GM12801 (cell line): ENCODE measurements at regions not wholly inside any gene's neighbourhood (a gene's known extent, or its start where the extent isn't known, plus 50 kb on each side); places are given as distances from the start of the nearest gene placed in this dataset.

Experiments used
- TF ChIP-seq, protein P1 (sequence below): IDR thresholded peaks from one replicate; pipeline ENCODE4 v1.5.1; 2011; ENCODE audit warnings: control low read depth; ENCODE audit not compliant: insufficient read length; ENCODE audit errors: extremely low read depth

DNA sequence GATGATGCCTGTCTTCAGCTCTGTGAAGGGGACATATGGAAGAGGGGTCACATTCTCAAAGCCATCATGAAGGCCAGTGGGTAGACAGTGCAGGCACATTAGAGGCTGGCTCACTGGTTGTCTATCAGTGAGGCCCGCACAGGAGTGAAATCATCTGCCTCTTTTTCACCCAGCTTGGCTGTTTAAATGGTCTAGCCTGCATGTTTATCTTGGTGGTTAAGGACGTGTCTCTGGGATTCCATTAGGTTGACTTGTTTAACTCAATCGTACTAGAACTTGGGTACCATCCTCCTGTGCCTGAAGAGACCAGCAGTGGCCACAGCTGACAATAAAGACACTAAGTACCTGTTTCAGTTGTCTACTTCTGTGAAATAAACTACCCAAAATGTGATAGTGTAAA lies 219.3 kb downstream of the PLPP3 start:
- TF ChIP-seq, protein P1, sequence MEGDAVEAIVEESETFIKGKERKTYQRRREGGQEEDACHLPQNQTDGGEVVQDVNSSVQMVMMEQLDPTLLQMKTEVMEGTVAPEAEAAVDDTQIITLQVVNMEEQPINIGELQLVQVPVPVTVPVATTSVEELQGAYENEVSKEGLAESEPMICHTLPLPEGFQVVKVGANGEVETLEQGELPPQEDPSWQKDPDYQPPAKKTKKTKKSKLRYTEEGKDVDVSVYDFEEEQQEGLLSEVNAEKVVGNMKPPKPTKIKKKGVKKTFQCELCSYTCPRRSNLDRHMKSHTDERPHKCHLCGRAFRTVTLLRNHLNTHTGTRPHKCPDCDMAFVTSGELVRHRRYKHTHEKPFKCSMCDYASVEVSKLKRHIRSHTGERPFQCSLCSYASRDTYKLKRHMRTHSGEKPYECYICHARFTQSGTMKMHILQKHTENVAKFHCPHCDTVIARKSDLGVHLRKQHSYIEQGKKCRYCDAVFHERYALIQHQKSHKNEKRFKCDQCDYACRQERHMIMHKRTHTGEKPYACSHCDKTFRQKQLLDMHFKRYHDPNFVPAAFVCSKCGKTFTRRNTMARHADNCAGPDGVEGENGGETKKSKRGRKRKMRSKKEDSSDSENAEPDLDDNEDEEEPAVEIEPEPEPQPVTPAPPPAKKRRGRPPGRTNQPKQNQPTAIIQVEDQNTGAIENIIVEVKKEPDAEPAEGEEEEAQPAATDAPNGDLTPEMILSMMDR: no peak

DNA sequence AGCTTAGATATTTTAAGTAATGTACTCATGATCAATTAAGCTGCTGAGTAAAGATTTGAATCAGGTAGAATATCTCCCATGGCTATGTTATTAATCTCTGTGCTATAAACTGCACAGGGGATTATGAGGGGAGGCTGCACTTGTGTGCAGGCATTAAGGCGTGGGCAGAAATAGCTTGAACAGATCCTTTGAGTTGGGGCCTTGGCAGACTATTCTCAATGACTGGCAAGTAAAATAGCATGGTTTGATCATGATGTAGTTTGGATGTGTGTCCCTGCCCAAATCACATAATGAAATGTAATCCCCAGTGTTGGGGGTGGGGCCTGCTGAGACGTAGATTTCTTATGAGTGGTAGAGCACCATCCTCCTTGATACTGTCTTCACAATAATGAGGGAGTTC lies 220.3 kb downstream of the PLPP3 start:
- TF ChIP-seq, protein P1: no peak

DNA sequence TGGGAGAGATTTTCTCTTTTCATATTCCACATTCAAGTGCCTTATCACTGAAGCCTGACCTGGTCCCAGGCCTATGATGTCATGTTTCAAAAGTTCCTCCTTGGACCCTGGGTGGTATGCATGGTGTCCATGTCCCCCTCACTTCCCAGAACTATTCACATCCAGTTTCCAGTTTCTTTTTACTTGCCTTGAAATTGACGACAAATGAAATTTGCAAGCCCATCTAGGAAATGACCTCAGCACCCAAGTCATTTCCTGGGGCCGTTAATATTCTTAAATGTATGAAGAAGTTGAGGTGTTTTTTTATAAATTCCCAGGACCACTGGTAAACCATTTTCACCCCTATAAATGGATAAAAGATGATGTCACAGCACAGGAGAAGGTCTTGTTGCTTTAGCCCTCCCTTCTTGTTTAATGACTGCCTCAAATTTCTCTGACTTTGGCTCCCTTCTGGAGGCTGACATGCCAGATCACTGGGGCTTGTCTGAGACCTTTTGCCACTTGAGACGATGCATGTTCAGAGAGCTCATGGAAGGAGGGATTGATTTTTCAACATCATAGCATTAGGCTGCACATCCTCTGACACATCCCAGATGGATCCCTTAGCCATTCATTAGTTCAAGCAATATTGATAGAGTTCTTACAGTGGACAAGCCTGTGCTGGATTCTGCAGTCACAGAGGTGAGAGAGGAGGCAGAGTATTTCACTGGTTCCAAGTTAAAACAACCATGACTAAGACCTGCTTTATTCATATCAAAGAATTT lies 221.3 kb downstream of the PLPP3 start:
- TF ChIP-seq, protein P1: no peak

DNA sequence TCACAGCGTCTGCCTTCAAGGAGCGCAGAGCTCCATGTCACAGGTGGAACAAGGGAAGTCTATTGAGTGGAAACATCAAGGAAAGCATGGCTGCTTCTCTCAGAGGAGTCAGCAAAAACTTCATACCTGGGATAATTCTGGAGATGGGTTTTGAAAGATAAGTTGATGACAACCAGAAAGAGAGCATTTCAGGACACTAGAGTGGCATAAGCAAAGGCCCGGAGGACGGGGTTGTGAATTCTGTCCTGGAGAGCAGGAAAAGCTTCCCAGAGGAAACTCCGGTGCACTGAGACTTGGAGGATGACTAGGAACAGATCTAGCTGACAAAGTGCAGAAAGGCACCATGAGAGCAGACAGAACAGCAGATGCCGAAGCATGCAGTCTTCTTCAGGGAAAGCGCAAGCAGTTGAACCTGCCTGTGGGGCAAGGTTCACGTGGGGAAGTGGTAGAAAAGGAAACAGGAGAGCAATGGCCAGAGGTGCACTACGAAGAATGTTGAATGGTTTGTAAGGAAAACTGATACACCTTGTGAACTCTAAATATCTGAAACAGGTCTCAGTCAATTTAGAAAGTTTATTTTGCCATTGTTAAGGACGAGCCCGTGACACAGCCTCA lies 222.9 kb downstream of the PLPP3 start:
- TF ChIP-seq, protein P1: no peak

DNA sequence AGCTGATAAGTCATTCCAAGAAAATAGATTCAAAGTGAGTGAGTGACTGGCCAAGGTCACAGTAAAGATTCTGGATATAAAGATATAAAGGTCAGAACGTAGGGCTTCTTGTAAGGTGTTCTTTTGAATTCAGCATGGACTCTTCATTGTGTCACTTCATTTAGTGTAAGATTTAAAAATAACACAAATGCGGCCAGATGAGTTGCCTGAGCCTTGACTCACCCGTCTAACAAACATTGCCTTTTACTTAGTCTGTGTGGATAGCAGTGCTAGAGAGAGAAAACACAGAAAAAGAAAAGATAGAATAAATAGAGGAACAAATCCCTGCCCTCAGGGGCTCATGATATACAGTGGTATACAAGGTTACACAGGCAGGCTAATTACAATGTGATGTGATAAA lies 223.4 kb downstream of the PLPP3 start:
- TF ChIP-seq, protein P1: no peak

DNA sequence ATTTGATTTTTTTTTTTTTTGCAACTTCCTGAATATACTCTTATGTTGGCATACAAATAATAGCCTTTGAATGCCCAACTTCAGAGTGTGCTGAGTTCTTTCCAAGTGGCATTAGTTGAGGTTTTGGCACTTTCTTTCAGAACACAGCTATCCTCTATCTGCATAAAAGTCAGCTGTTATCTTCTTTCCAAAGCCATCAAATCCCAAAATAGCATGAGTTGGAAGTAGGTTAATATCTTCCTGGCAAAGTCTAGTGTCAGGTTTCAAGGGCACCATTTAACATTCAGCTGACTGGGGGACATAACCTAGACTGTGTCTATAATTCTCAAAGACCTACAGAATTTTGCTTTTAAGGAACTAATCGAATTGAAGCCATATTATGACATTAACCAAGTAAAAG lies 223.9 kb downstream of the PLPP3 start:
- TF ChIP-seq, protein P1: no peak

DNA sequence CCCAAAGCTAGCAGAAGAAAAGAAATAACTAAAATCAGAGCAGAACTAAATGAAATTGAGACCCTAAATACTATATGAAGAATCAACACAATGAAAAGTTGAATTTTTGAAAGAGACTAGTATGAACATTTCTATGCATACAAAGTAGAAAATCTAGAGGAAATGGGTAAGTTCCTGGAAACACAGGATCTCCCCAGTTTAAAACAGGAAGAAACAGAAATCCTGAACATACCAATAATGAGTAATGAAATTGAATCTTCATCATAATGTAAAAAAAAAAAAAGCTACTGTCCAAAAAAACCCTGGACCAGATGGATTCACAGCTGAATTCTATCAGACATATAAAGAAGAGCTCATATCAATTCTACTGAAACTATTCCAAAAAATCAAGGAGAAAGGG lies 233.5 kb downstream of the PLPP3 start:
- TF ChIP-seq, protein P1: no peak
